ENCODE measurements at regions not wholly inside any gene's neighbourhood (a gene's known extent, or its start where the extent isn't known, plus 50 kb on each side); places are given as distances from the start of the nearest gene placed in this dataset.

GRCh38 chr14:53896726-53897125, 59.9 kb downstream of the BMP4 start:
- DNase-seq (ENCODE audit: low spot score), result no peak

GRCh38 chr14:53894456-53894855, 62.2 kb downstream of the BMP4 start:
- DNase-seq (ENCODE audit: low spot score), result no peak

DNA sequence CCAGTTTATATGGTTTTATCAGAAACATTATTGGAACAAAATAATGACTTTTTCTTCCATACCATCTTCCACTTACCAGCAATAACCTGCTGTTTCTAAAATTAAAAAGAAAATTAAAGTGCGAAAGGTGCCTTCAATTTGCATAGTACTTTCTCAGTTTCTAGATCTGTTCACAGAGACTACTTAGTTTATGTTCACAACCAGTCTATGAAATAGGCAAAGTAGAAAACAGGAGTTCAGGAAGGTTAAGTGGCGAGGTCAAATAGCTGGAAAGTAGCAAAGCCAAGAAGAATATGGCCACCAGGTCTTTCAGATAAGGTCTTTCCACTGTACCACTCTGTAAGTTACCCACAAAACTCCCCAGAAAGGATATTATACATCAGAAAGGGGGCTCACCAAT, 63.3 kb downstream of the BMP4 start:
- no peak for DNase-seq (ENCODE audit: low spot score)

DNA sequence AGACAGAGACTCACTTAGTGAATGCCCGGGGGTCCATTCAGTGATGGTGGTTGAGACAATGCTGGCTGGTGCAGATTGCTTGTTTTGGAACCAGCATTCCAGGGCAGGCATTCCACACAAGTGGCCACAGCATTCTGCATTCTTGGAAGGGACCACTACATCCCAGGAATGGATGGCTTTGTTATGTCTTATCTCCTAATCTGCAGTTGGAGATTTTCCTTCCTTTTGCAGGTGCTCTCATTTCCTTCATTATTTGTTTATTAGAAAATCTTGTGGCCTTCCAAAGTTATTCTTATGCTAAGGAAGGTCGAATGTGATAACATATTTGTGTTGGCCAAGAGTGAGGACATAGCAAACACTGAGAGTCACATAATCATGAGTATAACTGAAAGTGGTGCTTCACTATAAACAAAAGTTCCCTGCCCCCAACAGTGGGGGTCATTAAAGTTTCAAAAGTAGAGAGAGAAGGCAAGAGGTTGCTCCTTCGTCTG, 66.0 kb downstream of the BMP4 start:
- DNase-seq (ENCODE audit: low spot score), result no peak

DNA sequence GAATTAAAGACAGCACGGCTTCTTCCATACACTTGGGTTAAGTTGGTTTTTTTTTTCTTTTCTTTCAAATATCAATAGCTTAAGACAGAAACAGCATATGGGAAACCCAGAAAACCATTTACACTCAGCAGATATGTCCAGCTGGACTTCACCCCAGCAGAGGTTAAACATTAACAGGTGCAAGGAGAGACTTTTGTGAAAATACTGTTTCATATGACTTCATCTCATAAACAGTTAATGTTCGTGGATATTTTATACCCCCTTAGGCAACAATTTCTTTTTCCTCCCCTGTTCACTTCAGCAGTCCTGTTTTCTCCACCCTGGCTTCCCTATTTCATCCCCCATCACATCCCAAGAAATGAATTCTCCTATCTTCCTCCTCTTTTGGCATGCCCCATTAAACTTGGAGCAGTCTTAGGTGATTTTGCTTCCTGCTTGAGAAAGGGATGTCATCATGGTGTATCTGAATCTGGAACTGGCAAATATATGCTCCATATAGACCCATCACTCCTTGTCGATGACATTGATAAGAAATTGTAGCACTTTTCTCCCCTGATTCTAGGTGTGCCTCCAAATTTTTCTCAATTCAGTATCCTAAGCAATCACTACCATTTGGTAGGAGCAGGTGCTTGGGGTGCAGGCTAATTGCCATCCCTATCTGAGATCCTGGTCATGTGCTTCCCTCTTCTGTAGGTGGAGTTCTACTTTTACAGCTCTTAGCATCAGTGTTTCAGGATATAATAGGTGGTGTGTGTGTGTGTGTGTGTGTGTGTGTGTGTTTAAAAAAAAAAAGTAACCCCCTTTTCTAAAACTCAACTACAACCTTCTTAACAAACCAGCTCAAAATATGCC, 67.9 kb downstream of the BMP4 start:
- no peak for DNase-seq (ENCODE audit: low spot score)

GRCh38 chr14:53885136-53885640, 71.4 kb downstream of the BMP4 start:
- no peak for DNase-seq (ENCODE audit: low spot score)

DNA sequence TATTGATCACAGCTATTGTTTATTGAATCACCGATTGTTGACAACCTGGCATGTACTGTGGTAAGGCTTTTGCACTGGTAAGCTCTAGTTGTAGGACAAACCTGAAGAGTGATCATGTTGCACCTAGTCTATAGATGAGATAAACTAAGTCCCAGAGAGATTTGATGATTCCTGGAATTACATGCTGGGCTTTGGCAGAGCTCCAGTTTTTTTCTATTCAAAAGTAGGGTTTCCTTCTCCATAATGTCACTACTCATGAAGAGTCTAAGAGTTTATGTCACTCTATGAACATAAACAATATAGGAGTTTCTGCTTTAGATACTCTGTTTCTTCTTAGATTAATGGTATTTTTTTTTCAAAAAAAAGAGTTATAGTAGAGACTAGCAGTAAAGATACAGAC, 72.0 kb downstream of the BMP4 start:
- DNase-seq (ENCODE audit: low spot score), result no peak

DNA sequence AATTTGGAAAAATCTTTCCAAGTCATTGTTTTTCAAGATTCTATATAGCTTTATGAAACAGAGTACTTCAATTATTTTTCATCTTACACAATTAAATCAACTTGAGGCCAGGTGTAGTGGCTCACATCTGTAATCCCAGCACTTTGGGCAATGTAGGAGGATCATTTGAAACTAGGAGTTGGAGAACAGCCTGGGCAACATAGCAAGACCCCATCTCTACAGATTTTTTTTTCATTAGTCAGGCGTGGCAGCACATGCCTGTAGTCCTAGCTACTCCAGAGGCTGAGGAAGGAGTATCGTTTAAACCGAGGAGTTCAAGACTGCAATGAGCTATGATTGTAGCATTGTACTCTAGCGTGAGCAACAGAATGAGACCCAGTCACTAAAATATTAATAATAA, 72.9 kb downstream of the BMP4 start:
- no peak for DNase-seq (ENCODE audit: low spot score)

GRCh38 chr14:53882684-53883083, 73.9 kb downstream of the BMP4 start:
- DNase-seq (ENCODE audit: low spot score), result no peak

GRCh38 chr14:53881921-53882320, 74.7 kb downstream of the BMP4 start:
- no peak for DNase-seq (ENCODE audit: low spot score)

- DNase-seq (ENCODE audit: low spot score), result no peak
These were observed 75.3 kb downstream of the BMP4 start for GRCh38 chr14:53881161-53881871.

DNA sequence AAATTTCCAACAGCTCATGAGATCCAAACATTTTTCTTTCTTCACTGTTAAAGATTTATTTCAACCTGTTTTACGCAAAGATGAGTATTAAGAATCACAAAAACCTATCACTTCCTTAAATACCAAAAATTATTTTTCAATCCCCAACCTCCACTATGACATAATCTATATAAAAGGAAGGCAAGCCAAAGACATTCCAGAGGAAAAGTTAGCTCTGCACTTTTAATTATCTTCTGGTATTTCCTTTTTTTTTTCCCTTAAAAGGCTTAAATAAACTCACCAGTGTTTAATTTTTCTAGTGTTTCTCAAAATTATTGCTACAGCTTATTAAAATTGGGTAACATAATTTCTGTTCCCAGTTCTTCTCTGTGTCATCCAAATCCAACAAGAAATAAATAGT, 75.9 kb downstream of the BMP4 start:
- no peak for DNase-seq (ENCODE audit: low spot score)

- DNase-seq (ENCODE audit: low spot score), result no peak
These were observed 76.9 kb downstream of the BMP4 start for GRCh38 chr14:53879747-53880146.

GRCh38 chr14:53879022-53879686, 77.5 kb downstream of the BMP4 start:
- DNase-seq (ENCODE audit: low spot score), result no peak

- DNase-seq (ENCODE audit: low spot score), result no peak
These were observed 81.2 kb downstream of the BMP4 start for GRCh38 chr14:53875324-53875897.

- no peak for DNase-seq (ENCODE audit: low spot score)
These were observed 81.9 kb downstream of the BMP4 start for GRCh38 chr14:53874704-53875103.

DNA sequence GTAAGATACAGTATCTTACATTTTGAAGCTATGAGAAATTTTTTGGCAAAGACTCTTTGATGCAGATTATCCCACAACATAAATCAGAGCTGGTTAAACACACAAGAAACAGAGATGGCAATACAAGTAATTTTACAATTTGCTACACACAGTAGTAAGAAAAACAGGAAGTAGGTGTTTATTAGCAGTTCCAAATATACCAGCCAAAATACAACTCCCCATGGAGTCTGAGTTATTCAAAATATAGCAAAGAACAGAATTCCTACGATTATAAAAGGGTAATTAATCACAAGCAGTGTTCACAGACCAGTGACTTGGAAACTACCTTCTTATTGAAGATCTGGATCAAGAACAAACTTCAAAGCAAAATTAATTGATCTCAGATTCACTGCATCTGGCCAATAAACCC, 83.9 kb downstream of the BMP4 start:
- DNase-seq (ENCODE audit: low spot score), result no peak

DNA sequence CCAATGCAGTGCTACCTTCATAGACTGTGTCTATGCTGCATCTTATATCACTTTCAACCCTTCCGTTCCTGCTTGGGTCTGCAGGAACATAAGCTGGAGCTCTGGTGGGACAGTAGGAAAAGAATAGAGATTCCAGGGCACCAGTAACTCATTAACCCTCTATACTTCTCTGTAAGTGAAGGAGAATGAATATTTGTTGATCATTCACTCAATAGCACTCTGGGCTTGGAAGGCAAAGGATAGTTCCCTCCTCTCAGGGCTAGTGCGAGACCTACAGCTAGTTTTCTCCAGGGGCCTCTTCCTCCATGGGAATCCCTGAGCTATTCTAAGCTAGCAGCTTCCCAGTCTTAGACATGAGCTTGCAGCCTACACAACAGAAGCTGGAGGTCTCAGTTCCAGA, 84.7 kb downstream of the BMP4 start:
- no peak for DNase-seq (ENCODE audit: low spot score)

- no peak for DNase-seq (ENCODE audit: low spot score)
These were observed 85.6 kb downstream of the BMP4 start for GRCh38 chr14:53871011-53871410.

GRCh38 chr14:53865711-53866110, 90.9 kb downstream of the BMP4 start:
- DNase-seq (ENCODE audit: low spot score), result no peak

DNA sequence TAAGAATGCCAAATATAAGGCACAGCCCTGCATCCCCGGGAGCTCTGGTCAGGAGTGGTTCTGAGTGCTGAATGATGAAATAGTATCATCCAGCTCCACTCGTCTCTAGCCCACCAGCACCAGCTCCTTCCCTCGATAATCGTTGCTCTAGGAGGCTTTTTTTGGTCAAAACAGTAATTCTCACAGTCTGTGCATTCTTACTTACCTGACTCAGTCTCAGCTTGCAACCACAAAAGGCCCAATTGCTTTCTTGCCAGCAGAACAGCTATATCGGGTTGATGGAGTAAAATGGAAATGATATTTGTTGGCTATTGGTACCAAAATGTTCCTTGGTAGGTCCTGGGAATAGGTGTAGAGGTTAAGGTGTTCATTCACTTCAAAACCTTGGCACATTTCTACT, 94.8 kb downstream of the BMP4 start:
- DNase-seq (ENCODE audit: low spot score), result no peak

- no peak for DNase-seq (ENCODE audit: low spot score)
These were observed 98.3 kb downstream of the BMP4 start for GRCh38 chr14:53858345-53858684.
